HepG2 (cell line): ENCODE measurements at regions not wholly inside any gene's neighbourhood (a gene's known extent, or its start where the extent isn't known, plus 50 kb on each side); places are given as distances from the start of the nearest gene placed in this dataset.

ENCODE experiments used
- FOXM1 ChIP-seq: sonication (generic); formaldehyde crosslinking; IDR thresholded peaks from 2 replicates; pipeline ENCODE4 v1.5.0; 2020; ENCODE audit warnings: missing genetic modification reagents
- GLI4 ChIP-seq: sonication (generic); formaldehyde crosslinking; IDR thresholded peaks from 2 replicates; pipeline ENCODE4 v1.5.1; 2020; ENCODE audit warnings: missing genetic modification reagents, mild to moderate bottlenecking, moderate library complexity, borderline replicate concordance
- POLR2AphosphoS5 ChIP-seq: IDR thresholded peaks from 2 replicates; pipeline ENCODE4 v1.6.1; 2012; ENCODE audit warnings: low read depth, low read length
- RXRA ChIP-seq: sonication (generic); formaldehyde crosslinking; IDR thresholded peaks from 2 replicates; pipeline ENCODE4 v1.5.1; 2020; ENCODE audit warnings: missing genetic modification reagents
- SOX6 ChIP-seq, 2 experiments: fragments of 450-650 bp in 1 of 2; sonication (generic) in 1 of 2; formaldehyde crosslinking in 1 of 2; IDR thresholded peaks; 2 replicates each; pipeline versions ENCODE4 v1.4.0 to v1.6.1; 2017 to 2020; ENCODE audit warnings: antibody characterized with exemption in 1 of 2, mild to moderate bottlenecking in 1 of 2, missing genetic modification reagents in 1 of 2
- TARDBP ChIP-seq: sonication (generic); formaldehyde crosslinking; IDR thresholded peaks from 2 replicates; pipeline ENCODE4 v1.8.0; 2022; ENCODE audit warnings: mild to moderate bottlenecking, missing genetic modification reagents
- ZXDC ChIP-seq: sonication (generic); formaldehyde crosslinking; IDR thresholded peaks from 2 replicates; pipeline ENCODE4 v1.5.0; 2020; ENCODE audit warnings: mild to moderate bottlenecking, missing genetic modification reagents
- TF ChIP-seq, protein P1 (sequence below): sonication (generic); formaldehyde crosslinking; IDR thresholded peaks from 2 replicates; pipeline ENCODE4 v1.5.0; 2020; ENCODE audit warnings: mild to moderate bottlenecking, missing genetic modification reagents, moderate library complexity

DNA sequence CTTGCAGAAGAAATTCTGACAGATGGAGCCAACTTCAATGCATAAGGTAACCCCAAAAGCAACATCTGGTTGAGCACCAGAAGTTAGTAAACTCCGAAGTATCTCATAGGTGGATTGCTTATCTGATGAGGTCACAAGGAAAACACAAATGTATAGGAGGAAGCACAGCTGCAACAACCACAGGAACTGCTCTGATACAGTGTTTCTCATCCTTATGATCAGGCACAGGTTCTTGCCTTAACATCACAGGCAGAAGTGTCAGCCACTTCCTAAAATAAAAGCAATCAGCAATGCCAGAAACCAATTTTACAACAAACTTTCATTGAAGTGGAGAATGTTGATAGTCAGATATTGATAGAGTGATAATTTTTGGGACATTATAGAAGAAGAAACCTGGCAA is 530.3 kb upstream of the FAT3 start:
- no peak for TF ChIP-seq FOXM1 (CRISPR knock-in tag)
- TF ChIP-seq, protein P1, sequence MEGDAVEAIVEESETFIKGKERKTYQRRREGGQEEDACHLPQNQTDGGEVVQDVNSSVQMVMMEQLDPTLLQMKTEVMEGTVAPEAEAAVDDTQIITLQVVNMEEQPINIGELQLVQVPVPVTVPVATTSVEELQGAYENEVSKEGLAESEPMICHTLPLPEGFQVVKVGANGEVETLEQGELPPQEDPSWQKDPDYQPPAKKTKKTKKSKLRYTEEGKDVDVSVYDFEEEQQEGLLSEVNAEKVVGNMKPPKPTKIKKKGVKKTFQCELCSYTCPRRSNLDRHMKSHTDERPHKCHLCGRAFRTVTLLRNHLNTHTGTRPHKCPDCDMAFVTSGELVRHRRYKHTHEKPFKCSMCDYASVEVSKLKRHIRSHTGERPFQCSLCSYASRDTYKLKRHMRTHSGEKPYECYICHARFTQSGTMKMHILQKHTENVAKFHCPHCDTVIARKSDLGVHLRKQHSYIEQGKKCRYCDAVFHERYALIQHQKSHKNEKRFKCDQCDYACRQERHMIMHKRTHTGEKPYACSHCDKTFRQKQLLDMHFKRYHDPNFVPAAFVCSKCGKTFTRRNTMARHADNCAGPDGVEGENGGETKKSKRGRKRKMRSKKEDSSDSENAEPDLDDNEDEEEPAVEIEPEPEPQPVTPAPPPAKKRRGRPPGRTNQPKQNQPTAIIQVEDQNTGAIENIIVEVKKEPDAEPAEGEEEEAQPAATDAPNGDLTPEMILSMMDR (CRISPR knock-in tag), result no peak
- TF ChIP-seq TARDBP (CRISPR knock-in tag), result no peak
- TF ChIP-seq SOX6 (IDR thresholded peaks at IDR 0.05), result no peak
- TF ChIP-seq SOX6 (CRISPR knock-in tag; IDR thresholded peaks at IDR 0.05), result no peak
- TF ChIP-seq RXRA (CRISPR knock-in tag), result no peak
- TF ChIP-seq GLI4 (CRISPR knock-in tag), result no peak
- no peak for TF ChIP-seq POLR2AphosphoS5
- no peak for TF ChIP-seq ZXDC (CRISPR knock-in tag)
